ENCODE measurements at regions not wholly inside any gene's neighbourhood (a gene's known extent, or its start where the extent isn't known, plus 50 kb on each side); places are given as distances from the start of the nearest gene placed in this dataset.

DNA sequence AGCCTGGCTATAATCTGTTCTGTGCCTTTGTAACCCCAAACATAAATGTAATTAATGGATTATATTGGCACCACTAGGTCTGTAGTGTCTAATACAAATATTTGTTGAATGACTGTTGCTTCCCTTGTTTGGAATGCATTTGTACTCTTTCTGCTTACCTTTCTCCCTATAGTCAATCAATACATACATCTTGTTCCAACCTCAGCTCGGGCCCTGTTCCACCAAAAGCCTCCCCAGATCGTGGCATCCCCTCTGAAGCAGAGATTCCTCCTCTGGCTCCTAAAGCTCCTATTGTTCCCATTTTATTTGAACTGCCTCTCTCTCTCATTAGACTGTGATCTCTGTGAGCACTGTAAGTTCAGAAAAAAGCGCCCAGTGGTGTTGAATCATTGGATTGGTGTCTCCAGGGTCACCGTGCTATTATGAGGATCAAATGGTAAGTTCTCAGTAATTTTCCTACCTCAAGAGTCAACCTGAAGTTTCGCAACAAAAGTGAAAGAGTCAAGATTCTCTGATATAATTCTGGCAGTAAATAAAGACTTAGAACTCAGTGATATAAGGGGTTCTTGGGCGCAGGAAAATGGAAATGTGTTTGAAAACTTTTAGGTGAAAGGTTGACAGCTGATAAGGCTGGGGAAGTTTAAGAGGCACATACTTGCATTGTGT lies 151.5 kb downstream of the KLF5 start:
- Histone ChIP-seq H3K9ac (no peak overlapping the region), H3K36me3 (no peaks in the 10 kb centered on the region), H3K4me3 (no peak overlapping the region), H3K27me3 (no peaks in the 10 kb centered on the region; a peak in 1 of 22 replicates), H3K4me2 (no peak overlapping the region), H3K9me3 (replicated peaks in 1 of 11) (no peaks in the 10 kb centered on the region), H3K27ac (no peak overlapping the region), H3K4me1 (peaks cover 0 to 10% (median 7%) of the 10 kb centered on the region in 10 experiments; a peak in 7 of 20 replicates), H4K20me1 (no peaks in the 10 kb centered on the region)
- no peak for TF ChIP-seq Cebpa-rat (IDR thresholded peaks at IDR 0.05)

DNA sequence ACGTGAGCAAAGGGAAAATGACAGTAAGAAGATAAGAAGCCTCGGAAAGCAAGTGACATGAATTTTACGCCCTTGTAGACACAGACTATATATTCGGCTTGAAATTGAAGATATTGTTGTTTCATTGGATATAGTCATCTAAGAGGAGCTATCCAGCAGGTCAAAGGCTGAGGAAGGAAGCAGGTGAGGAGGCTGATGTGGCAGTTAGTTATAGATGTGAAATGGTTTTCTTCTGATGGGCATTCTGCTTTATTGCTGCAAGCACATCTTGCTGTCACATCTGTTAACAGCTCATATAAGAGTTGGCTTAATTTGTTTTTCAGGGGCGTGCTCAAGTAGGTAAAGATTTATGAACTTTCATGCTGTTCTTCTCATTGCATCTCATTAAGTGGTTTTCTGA lies 146.1 kb downstream of the KLF5 start:
- no peaks in the 10 kb centered on the region for H4K20me1 ChIP-seq
- no peak overlapping the region for H3K4me2 ChIP-seq
- no peaks in the 10 kb centered on the region for H3K4me1 ChIP-seq
- H3K27me3 ChIP-seq = no peaks in the 10 kb centered on the region
- H3K4me3 ChIP-seq = no peak overlapping the region
- no peaks in the 10 kb centered on the region for H3K36me3 ChIP-seq
- H3K9ac ChIP-seq = no peak overlapping the region
- H3K9me3 ChIP-seq (replicated peaks in 1 of 11) = no peaks in the 10 kb centered on the region
- no peak for TF ChIP-seq Cebpa-rat (IDR thresholded peaks at IDR 0.05)
- no peak overlapping the region for H3K27ac ChIP-seq

DNA sequence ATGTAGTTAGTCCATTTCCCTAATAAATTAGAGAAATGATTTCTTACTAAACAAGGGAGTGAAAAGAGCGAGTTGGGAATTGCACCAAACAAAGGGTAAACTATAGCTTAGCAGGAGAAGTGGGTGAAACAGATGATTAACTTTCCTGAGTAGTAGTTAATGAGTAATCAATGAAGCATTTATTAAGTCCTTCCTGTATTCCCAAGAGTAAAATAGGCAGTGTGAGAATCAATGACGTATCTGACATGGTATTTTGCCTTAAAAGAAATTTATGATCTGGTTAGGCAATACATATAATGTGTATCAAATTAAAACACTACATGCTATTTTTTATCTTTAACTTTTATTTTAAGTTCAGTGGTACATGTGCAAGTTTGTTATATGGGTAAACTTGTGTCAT lies 142.8 kb downstream of the KLF5 start:
- Histone ChIP-seq H3K9me3 (replicated peaks in 1 of 11) (no peaks in the 10 kb centered on the region), H3K4me3 (no peak overlapping the region), H3K36me3 (no peaks in the 10 kb centered on the region), H3K9ac (no peak overlapping the region), H3K27ac (no peak overlapping the region), H4K20me1 (no peaks in the 10 kb centered on the region), H3K4me1 (no peaks in the 10 kb centered on the region), H3K4me2 (no peak overlapping the region), H3K27me3 (no peaks in the 10 kb centered on the region)
- no peak for TF ChIP-seq Cebpa-rat (IDR thresholded peaks at IDR 0.05)

DNA sequence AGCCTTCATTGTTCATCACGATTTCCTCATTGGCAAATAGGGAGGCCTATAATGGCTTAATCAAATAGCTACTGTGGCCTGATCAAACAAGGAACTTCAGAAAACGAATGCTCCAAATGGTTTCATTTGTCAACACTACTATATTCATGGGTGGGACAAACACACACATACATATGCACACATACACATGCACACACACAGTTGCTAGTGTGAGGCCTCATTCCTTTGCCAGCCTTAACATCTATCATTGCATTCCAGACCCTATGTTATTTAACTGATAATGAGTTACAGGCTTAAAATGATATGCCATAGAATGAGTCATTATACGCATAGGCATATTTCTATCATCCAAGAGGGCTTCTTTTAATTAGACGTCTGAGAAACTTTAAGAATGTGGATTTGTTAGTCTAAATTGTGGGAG lies 140.2 kb downstream of the KLF5 start:
- H3K9ac ChIP-seq = no peak overlapping the region
- no peaks in the 10 kb centered on the region for H3K9me3 ChIP-seq (replicated peaks in 1 of 11)
- no peaks in the 10 kb centered on the region for H4K20me1 ChIP-seq
- H3K36me3 ChIP-seq = no peaks in the 10 kb centered on the region
- no peak overlapping the region for H3K4me2 ChIP-seq
- H3K4me3 ChIP-seq = no peak overlapping the region
- no peaks in the 10 kb centered on the region for H3K27me3 ChIP-seq
- no peak for TF ChIP-seq Cebpa-rat (IDR thresholded peaks at IDR 0.05)
- H3K27ac ChIP-seq = no peak overlapping the region
- no peaks in the 10 kb centered on the region for H3K4me1 ChIP-seq

DNA sequence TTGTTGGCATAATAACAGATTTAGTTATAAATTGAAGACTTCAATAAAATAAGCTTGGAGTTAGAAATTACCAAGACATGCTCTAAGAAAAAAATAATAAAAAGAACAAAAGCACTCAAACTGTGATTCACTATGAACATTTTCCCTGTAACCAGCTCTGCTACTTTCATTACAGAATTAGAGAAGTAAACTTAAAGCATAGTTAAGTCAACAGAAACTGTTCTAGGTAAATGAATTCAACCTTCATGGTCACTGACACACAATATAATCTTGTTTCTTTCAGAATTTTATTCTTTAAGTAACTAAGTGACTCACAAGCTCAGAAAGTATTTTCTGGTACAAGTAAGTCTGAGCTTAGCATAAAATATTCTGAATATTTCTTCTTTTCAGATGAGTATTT lies 136.3 kb downstream of the KLF5 start:
- Histone ChIP-seq H3K9me3 (replicated peaks in 1 of 11) (no peaks in the 10 kb centered on the region), H3K4me3 (no peak overlapping the region), H3K9ac (no peak overlapping the region), H3K4me1 (no peaks in the 10 kb centered on the region), H4K20me1 (no peaks in the 10 kb centered on the region), H3K4me2 (no peak overlapping the region), H3K27me3 (no peaks in the 10 kb centered on the region), H3K36me3 (no peaks in the 10 kb centered on the region), H3K27ac (no peak overlapping the region)
- TF ChIP-seq Cebpa-rat (IDR thresholded peaks at IDR 0.05) = no peak

DNA sequence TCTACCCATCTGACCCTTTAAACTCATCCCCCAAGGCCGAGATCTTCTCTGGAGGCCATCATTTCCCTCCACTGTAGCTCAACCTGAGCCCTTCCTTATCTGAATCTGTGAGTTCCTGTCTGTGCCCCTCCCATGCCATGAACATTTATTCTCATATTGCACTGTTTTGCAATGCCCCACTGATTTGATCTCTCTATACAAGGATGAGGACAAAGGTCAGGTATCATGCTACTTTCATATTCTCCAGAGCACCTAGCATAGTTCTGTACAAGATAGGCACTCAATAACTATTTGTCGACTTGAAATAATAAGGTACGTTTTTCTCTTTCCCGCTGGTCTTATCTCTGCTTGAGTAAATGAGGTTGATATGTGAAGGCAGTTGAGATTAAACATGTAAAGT lies 135.5 kb downstream of the KLF5 start:
- Histone ChIP-seq H4K20me1 (no peaks in the 10 kb centered on the region), H3K9me3 (replicated peaks in 1 of 11) (no peaks in the 10 kb centered on the region), H3K9ac (no peak overlapping the region), H3K4me3 (no peak overlapping the region), H3K27me3 (no peaks in the 10 kb centered on the region), H3K4me2 (no peak overlapping the region), H3K4me1 (no peaks in the 10 kb centered on the region), H3K36me3 (no peaks in the 10 kb centered on the region), H3K27ac (no peak overlapping the region)
- TF ChIP-seq Cebpa-rat (IDR thresholded peaks at IDR 0.05) = no peak

DNA sequence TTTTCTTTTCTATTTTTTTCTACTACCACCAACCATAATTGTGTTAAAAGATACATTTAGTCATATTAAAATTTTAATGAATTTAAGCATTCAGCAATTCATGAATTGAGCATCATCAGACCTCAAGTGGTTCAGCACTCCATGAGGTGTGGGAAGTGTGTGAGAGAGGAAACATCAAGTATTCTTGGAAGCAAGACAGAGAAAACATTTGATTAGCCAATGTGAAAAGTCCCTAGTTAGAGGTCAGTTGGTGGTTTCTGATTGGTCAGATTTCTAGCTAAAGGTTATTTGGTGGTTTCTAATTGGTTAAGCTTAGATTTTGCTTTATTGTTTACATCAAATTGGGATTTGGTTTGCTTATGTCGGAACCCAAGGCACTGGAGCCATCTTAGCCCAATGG lies 134.7 kb downstream of the KLF5 start:
- no peak overlapping the region for H3K27ac ChIP-seq
- H3K4me2 ChIP-seq = no peak overlapping the region
- H3K4me3 ChIP-seq = no peak overlapping the region
- no peaks in the 10 kb centered on the region for H3K27me3 ChIP-seq
- no peaks in the 10 kb centered on the region for H3K9me3 ChIP-seq (replicated peaks in 1 of 11)
- no peak overlapping the region for H3K9ac ChIP-seq
- no peaks in the 10 kb centered on the region for H4K20me1 ChIP-seq
- no peaks in the 10 kb centered on the region for H3K4me1 ChIP-seq
- no peak for TF ChIP-seq Cebpa-rat (IDR thresholded peaks at IDR 0.05)
- H3K36me3 ChIP-seq = no peaks in the 10 kb centered on the region

DNA sequence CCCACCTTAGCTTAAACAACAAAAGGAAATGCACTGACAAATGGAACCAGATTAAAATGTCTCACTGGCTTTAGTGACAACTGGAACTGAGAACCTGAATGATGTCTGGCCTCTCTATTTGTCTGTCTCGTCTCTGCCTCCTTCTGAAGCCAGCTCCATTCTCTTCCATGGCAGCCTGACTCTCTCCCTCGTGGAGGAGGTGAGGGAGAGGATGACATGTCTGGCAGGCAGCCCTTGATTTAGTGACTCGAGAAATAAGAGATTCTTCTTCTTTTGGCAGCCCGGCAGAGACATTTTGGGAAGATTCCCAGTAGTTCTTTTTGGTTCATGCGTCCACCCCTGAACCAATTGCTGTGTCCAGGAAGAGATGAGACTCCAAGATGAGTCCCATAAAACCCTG lies 131.7 kb downstream of the KLF5 start:
- Histone ChIP-seq H3K4me3 (no peak overlapping the region), H3K4me2 (no peak overlapping the region), H3K36me3 (no peaks in the 10 kb centered on the region)

DNA sequence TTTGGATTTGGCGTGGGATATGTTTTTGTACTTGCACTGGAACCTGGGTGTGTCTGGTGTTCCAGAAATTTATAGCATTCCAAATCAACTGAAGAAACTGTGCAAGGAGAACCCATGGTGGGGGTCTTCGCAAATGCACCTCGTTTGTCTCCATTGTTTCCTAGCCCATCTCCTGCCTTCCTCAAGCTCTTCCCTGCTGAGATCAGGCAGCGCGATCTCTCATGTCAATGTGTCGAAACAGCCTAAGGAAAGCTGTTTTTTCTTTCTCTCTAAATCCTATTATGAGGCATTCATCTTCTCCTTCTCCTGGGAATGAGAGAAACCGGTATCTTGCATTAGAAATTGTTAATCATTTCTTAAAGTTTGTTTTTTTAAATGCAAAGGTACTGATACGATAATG lies 131.0 kb downstream of the KLF5 start:
- Histone ChIP-seq H3K36me3 (no peaks in the 10 kb centered on the region), H3K4me2 (no peak overlapping the region), H3K4me3 (no peak overlapping the region), H4K20me1 (no peaks in the 10 kb centered on the region), H3K9ac (no peak overlapping the region), H3K4me1 (no peaks in the 10 kb centered on the region), H3K27ac (no peak overlapping the region), H3K27me3 (no peaks in the 10 kb centered on the region), H3K9me3 (replicated peaks in 1 of 11) (no peaks in the 10 kb centered on the region)
- TF ChIP-seq Cebpa-rat (IDR thresholded peaks at IDR 0.05) = no peak

More for the DNA sequence above, 131.7 kb downstream of the KLF5 start:
- TF ChIP-seq Cebpa-rat (IDR thresholded peaks at IDR 0.05) = no peak
- H3K9me3 ChIP-seq (replicated peaks in 1 of 11) = no peaks in the 10 kb centered on the region
- H3K27ac ChIP-seq = no peak overlapping the region
- H3K9ac ChIP-seq = no peak overlapping the region
- no peaks in the 10 kb centered on the region for H3K4me1 ChIP-seq
- H4K20me1 ChIP-seq = no peaks in the 10 kb centered on the region
- H3K27me3 ChIP-seq = no peaks in the 10 kb centered on the region

DNA sequence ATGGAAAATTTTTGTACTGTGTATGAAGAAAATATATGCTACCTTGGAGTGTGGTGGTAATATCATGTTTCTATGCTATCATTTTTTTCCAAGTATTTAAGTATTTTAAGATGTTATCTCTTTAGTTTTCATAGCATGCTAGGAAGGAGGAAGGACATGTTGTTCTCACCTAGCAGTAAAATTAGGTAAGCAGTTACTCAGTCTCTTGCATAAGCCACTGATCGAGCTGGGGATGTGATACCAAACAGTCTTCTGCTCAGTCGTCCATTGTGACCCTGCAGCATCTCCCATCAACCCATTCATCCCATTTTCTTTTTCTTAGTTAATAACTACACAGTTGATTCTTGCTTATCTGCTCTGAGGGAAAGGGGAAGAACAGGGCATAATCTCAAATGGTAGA lies 130.6 kb downstream of the KLF5 start:
- no peak overlapping the region for H3K4me2 ChIP-seq
- H3K27ac ChIP-seq = no peak overlapping the region
- H3K4me1 ChIP-seq = no peaks in the 10 kb centered on the region
- TF ChIP-seq Cebpa-rat (IDR thresholded peaks at IDR 0.05) = no peak
- no peaks in the 10 kb centered on the region for H3K36me3 ChIP-seq
- no peak overlapping the region for H3K9ac ChIP-seq
- H4K20me1 ChIP-seq = no peaks in the 10 kb centered on the region
- no peak overlapping the region for H3K4me3 ChIP-seq
- H3K9me3 ChIP-seq (replicated peaks in 1 of 11) = no peaks in the 10 kb centered on the region
- no peaks in the 10 kb centered on the region for H3K27me3 ChIP-seq

Data from BLaER1 treated with 17β-estradiol and CSF1 and Interleukin-3, amounts not matched to agents 10 nM and 100 nM (cell line).